ENCODE measurements at regions not wholly inside any gene's neighbourhood (a gene's known extent, or its start where the extent isn't known, plus 50 kb on each side); places are given as distances from the start of the nearest gene placed in this dataset.

GRCh38 chr6:80527552-80528052 lies 421.1 kb downstream of the BCKDHB start:
- DNase-seq (ENCODE audit: low spot score in 2 of 2), result no peak
- WGBS, 2 donors, result 68 to 74% methylated on average over 7 of the region's 7 CpGs
- no peak overlapping the region for H3K4me3 ChIP-seq (ENCODE audit: low read depth, poor library complexity, severe bottlenecking)
- intact Hi-C loops (cut with DNase I; ENCODE audit: low total_unique reads), result no loop called here
- TF ChIP-seq CTCF (IDR thresholded peaks at IDR 0.05) (no peak), POLR2A (IDR thresholded peaks at IDR 0.05) (no peak)

- no peak overlapping the region for H3K4me3 ChIP-seq (ENCODE audit: low read depth, poor library complexity, severe bottlenecking)
- intact Hi-C loops (cut with DNase I; ENCODE audit: low total_unique reads), result no loop called here
- peak in 1 of 2 donors; percentile 84 for DNase-seq (ENCODE audit: low spot score in 2 of 2)
Observed at GRCh38 chr6:80523531-80523997, 417.1 kb downstream of the BCKDHB start.

GRCh38 chr6:80523010-80523409 lies 416.5 kb downstream of the BCKDHB start:
- no peak for DNase-seq (ENCODE audit: low spot score in 2 of 2)
- intact Hi-C loops (cut with DNase I; ENCODE audit: low total_unique reads), result no loop called here
- TF ChIP-seq CTCF (IDR thresholded peaks at IDR 0.05) (no peak), POLR2A (IDR thresholded peaks at IDR 0.05) (no peak)
- H3K4me3 ChIP-seq (ENCODE audit: low read depth, poor library complexity, severe bottlenecking), result no peak overlapping the region
- WGBS, 2 donors, result 38 to 40% methylated on average over 5 of the region's 5 CpGs

More at GRCh38 chr6:80523531-80523997, 417.1 kb downstream of the BCKDHB start:
- TF ChIP-seq POLR2A (IDR thresholded peaks at IDR 0.05) (no peak), CTCF (IDR thresholded peaks at IDR 0.05) (no peak)
- WGBS, 2 donors, result 43 to 57% methylated on average over 11 of the region's 11 CpGs

GRCh38 chr6:80522576-80522975 lies 416.1 kb downstream of the BCKDHB start:
- 35 to 47% methylated on average over 4 of the region's 4 CpGs for WGBS, 2 donors

GRCh38 chr6:80519811-80520594 lies 413.5 kb downstream of the BCKDHB start:
- no peak overlapping the region for H3K4me3 ChIP-seq (ENCODE audit: low read depth, poor library complexity, severe bottlenecking)

More at GRCh38 chr6:80522576-80522975, 416.1 kb downstream of the BCKDHB start:
- no peak for TF ChIP-seq CTCF (IDR thresholded peaks at IDR 0.05)
- TF ChIP-seq POLR2A (IDR thresholded peaks at IDR 0.05), result no peak
- no peak overlapping the region for H3K4me3 ChIP-seq (ENCODE audit: low read depth, poor library complexity, severe bottlenecking)
- no peak for DNase-seq (ENCODE audit: low spot score in 2 of 2)
- intact Hi-C loops (cut with DNase I; ENCODE audit: low total_unique reads), result no loop called here

More at GRCh38 chr6:80519811-80520594, 413.5 kb downstream of the BCKDHB start:
- 85 to 90% methylated on average over 2 of the region's 2 CpGs for WGBS, 2 donors
- intact Hi-C loops (cut with DNase I; ENCODE audit: low total_unique reads), result no loop called here
- DNase-seq (ENCODE audit: low spot score in 2 of 2), result no peak
- no peak for TF ChIP-seq CTCF (IDR thresholded peaks at IDR 0.05)
- TF ChIP-seq POLR2A (IDR thresholded peaks at IDR 0.05), result no peak

Data from lower leg skin (tissue), 4 donors.